Endothelial cell of umbilical vein (primary cell): ENCODE measurements at regions not wholly inside any gene's neighbourhood (a gene's known extent, or its start where the extent isn't known, plus 50 kb on each side); places are given as distances from the start of the nearest gene placed in this dataset.

Source experiments
- POLR2AphosphoS5 ChIP-seq: IDR thresholded peaks from 2 replicates; pipeline ENCODE4 v1.6.1; 2012; ENCODE audit warnings: low read depth, mild to moderate bottlenecking, control low read depth, low read length, moderate library complexity; ENCODE audit not compliant: insufficient read depth
- TF ChIP-seq, protein P1 (sequence below), 2 donors: IDR thresholded peaks; 1 replicate in 1 of 2; 2 replicates in 1 of 2; pipeline ENCODE4 v1.5.1; 2011; ENCODE audit warnings: low read length in 2 of 2, mild to moderate bottlenecking in 2 of 2, moderate library complexity in 2 of 2, control low read depth in 1 of 2, inconsistent platforms in 1 of 2, low read depth in 1 of 2; ENCODE audit not compliant: insufficient read depth in 1 of 2; ENCODE audit errors: extremely low read depth in 1 of 2

GRCh38 chr4:166391501-166391900 is 518.5 kb downstream of the TLL1 start:
- TF ChIP-seq POLR2AphosphoS5, result no peak
- TF ChIP-seq, protein P1, sequence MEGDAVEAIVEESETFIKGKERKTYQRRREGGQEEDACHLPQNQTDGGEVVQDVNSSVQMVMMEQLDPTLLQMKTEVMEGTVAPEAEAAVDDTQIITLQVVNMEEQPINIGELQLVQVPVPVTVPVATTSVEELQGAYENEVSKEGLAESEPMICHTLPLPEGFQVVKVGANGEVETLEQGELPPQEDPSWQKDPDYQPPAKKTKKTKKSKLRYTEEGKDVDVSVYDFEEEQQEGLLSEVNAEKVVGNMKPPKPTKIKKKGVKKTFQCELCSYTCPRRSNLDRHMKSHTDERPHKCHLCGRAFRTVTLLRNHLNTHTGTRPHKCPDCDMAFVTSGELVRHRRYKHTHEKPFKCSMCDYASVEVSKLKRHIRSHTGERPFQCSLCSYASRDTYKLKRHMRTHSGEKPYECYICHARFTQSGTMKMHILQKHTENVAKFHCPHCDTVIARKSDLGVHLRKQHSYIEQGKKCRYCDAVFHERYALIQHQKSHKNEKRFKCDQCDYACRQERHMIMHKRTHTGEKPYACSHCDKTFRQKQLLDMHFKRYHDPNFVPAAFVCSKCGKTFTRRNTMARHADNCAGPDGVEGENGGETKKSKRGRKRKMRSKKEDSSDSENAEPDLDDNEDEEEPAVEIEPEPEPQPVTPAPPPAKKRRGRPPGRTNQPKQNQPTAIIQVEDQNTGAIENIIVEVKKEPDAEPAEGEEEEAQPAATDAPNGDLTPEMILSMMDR (IDR thresholded peaks at IDR 0.05; ENCODE audit: extremely low read depth in 1 of 2, insufficient read depth in 1 of 2, low read depth in 1 of 2, low read length in 2 of 2), result no peak
